ENCODE measurements at regions not wholly inside any gene's neighbourhood (a gene's known extent, or its start where the extent isn't known, plus 50 kb on each side); places are given as distances from the start of the nearest gene placed in this dataset.

DNA sequence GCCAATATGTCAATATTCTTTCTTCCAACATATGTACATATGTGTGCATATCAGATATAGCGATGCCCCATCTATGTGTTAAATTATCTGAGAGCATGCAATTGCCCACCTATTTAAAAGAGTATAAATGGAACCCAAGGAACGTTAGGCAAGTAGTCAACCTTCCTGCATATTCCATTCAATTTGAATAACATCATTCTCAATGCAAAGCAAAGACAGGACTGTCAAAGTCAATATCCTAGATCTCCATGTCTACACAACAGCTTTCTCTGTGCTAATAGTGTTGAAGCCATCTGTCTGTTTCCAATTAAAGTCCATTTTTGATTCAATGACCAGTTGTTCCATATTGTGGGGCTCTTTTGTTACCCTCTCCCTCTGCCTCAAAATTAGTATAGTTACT is 85.3 kb upstream of the COX7C start:
- Histone ChIP-seq H3K18ac (ENCODE audit: extremely low read depth, low read length) (no peak overlapping the region), H4K20me1 (replicated peaks in 1 of 2; ENCODE audit: control insufficient read depth in 1 of 2, insufficient read depth in 2 of 2, low read length in 2 of 2) (no peaks in the 10 kb centered on the region), H3K36me3 (ENCODE audit: control insufficient read depth in 2 of 4, insufficient read depth in 4 of 4, low read length in 3 of 4) (no peaks in the 10 kb centered on the region), H3K14ac (ENCODE audit: insufficient read length) (no peak overlapping the region), H2BK5ac (ENCODE audit: low read depth, low read length) (no peak overlapping the region), H3K79me1 (ENCODE audit: low read depth, low read length) (no peaks in the 10 kb centered on the region), H3K27ac (ENCODE audit: low read depth, low read length) (no peak overlapping the region), H3K27me3 (replicated peaks in 1 of 4; ENCODE audit: control insufficient read depth in 3 of 4, extremely low read depth in 1 of 4, insufficient read depth in 3 of 4, low read length in 3 of 4) (no peaks in the 10 kb centered on the region), H2BK20ac (ENCODE audit: low read length) (no peak overlapping the region), H3K79me2 (ENCODE audit: control insufficient read depth in 1 of 2, insufficient read depth in 2 of 2, low read length in 2 of 2) (no peaks in the 10 kb centered on the region), H3K4me2 (ENCODE audit: insufficient read depth in 1 of 2, low read depth in 2 of 2, low read length in 2 of 2) (no peak overlapping the region), H3K9me3 (ENCODE audit: insufficient read depth in 2 of 2, low read depth in 1 of 2, low read length in 1 of 2) (no peaks in the 10 kb centered on the region), H2BK120ac (replicated peaks; ENCODE audit: low read depth, low read length) (no peak overlapping the region), H3K4ac (replicated peaks; ENCODE audit: insufficient read length, low read depth, low read length) (no peak overlapping the region), H4K91ac (replicated peaks; ENCODE audit: insufficient read length, low read length) (no peak overlapping the region), H2AFZ (ENCODE audit: low read length) (no peak overlapping the region), H3K23ac (ENCODE audit: insufficient read length) (no peak overlapping the region), H3K9ac (replicated peaks in 1 of 4; ENCODE audit: extremely low read depth in 1 of 4, low read depth in 3 of 4, low read length in 3 of 4) (no peak overlapping the region), H4K8ac (ENCODE audit: extremely low read depth, insufficient read depth, low read length) (no peak overlapping the region), H4K5ac (ENCODE audit: insufficient read length, low read depth, low read length) (no peak overlapping the region), H3K56ac (replicated peaks; ENCODE audit: insufficient read length, low read depth, low read length) (no peak overlapping the region), H2BK15ac (ENCODE audit: low read length) (no peak overlapping the region), H2BK12ac (ENCODE audit: low read depth, low read length) (no peak overlapping the region), H3K4me1 (replicated peaks in 1 of 4; ENCODE audit: control insufficient read depth in 3 of 4, insufficient read depth in 4 of 4, low read length in 3 of 4) (no peaks in the 10 kb centered on the region), H3K4me3 (ENCODE audit: extremely low read depth in 1 of 4, insufficient read depth in 2 of 4, low read depth in 3 of 4, low read length in 4 of 4) (no peak overlapping the region), H2AK5ac (ENCODE audit: low read depth, low read length) (no peak overlapping the region), H3K23me2 (ENCODE audit: low read depth, low read length) (no peaks in the 10 kb centered on the region)
- ChIA-PET POLR2A (ENCODE audit: partially characterized antibody) (no interaction called here), CTCF (ENCODE audit: partially characterized antibody) (no interaction called here)
- 91% methylated on average over 2 of the region's 2 CpGs; no CpG with 5 or more reads in 1 of the 2 experiments for WGBS, 2 experiments (ENCODE audit: extremely low coverage in 1 of 2, insufficient coverage in 1 of 2, insufficient read length in 1 of 2, insufficient replicate concordance in 2 of 2, low coverage in 1 of 2, low lambda C conversion rate in 2 of 2, missing lambda C conversion rate in 1 of 2)
- no peak for DNase-seq (ENCODE audit: low read depth in 1 of 2, low spot score in 2 of 2)
- FAIRE-seq: no peak
- TF ChIP-seq HDAC2 (IDR thresholded peaks at IDR 0.05; ENCODE audit: borderline replicate concordance in 1 of 2, low read depth in 2 of 2, low read length in 2 of 2) (no peak), JUND (IDR thresholded peaks at IDR 0.05; ENCODE audit: low read length) (no peak)
- TF ChIP-seq, protein P1, sequence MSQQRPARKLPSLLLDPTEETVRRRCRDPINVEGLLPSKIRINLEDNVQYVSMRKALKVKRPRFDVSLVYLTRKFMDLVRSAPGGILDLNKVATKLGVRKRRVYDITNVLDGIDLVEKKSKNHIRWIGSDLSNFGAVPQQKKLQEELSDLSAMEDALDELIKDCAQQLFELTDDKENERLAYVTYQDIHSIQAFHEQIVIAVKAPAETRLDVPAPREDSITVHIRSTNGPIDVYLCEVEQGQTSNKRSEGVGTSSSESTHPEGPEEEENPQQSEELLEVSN (IDR thresholded peaks at IDR 0.05): no peak

Measured in H1 (cell line).